Retinal pigment epithelial cell (primary cell): ENCODE measurements at regions not wholly inside any gene's neighbourhood (a gene's known extent, or its start where the extent isn't known, plus 50 kb on each side); places are given as distances from the start of the nearest gene placed in this dataset.

ENCODE experiments used
- DNase-seq: peaks from one replicate; pipeline ENCODE4 v3.0.0-alpha.2; 2010; ENCODE audit warnings: low read depth
- H3K4me3 ChIP-seq: 2 replicates; pipeline ENCODE4 v1.5.1; 2011; ENCODE audit warnings: mild to moderate bottlenecking, low read length, control low read depth, moderate library complexity
- CTCF ChIP-seq: conservative IDR thresholded peaks from 2 replicates; pipeline ENCODE4 v1.5.1; 2011; ENCODE audit warnings: low read depth, low read length, control low read depth, inconsistent platforms

- no peak for TF ChIP-seq CTCF
- peak; percentile 12 for DNase-seq
- no peak overlapping the region for H3K4me3 ChIP-seq
Measured at GRCh38 chr4:117385526-117385925, 300.1 kb upstream of the TRAM1L1 start.

- TF ChIP-seq CTCF, result no peak
Measured at GRCh38 chr4:117387072-117387471, 301.7 kb upstream of the TRAM1L1 start.

GRCh38 chr4:117400039-117400835 lies 314.9 kb upstream of the TRAM1L1 start:
- H3K4me3 ChIP-seq, result no peak overlapping the region
- TF ChIP-seq CTCF, result no peak
- peak; percentile 79 for DNase-seq

More at GRCh38 chr4:117387072-117387471, 301.7 kb upstream of the TRAM1L1 start:
- no peak overlapping the region for H3K4me3 ChIP-seq
- DNase-seq, result no peak

- no peak for DNase-seq
- TF ChIP-seq CTCF, result no peak
- H3K4me3 ChIP-seq, result no peak overlapping the region
Measured at GRCh38 chr4:117412661-117413060, 327.3 kb upstream of the TRAM1L1 start.

GRCh38 chr4:117417856-117418255 lies 332.5 kb upstream of the TRAM1L1 start:
- no peak for TF ChIP-seq CTCF
- H3K4me3 ChIP-seq, result no peak overlapping the region
- DNase-seq, result no peak

- no peak for DNase-seq
- no peak for TF ChIP-seq CTCF
Measured at GRCh38 chr4:117420948-117421347, 335.6 kb upstream of the TRAM1L1 start.

GRCh38 chr4:117421706-117422105 lies 336.3 kb upstream of the TRAM1L1 start:
- no peak for TF ChIP-seq CTCF
- DNase-seq, result no peak
- no peak overlapping the region for H3K4me3 ChIP-seq

More at GRCh38 chr4:117420948-117421347, 335.6 kb upstream of the TRAM1L1 start:
- no peak overlapping the region for H3K4me3 ChIP-seq
